ENCODE measurements at regions not wholly inside any gene's neighbourhood (a gene's known extent, or its start where the extent isn't known, plus 50 kb on each side); places are given as distances from the start of the nearest gene placed in this dataset.

- DNase-seq = no peak
Observed at GRCh38 chr16:49216593-49216992, 65.0 kb downstream of the CBLN1 start.

- no peak for DNase-seq
Observed at GRCh38 chr16:49213594-49213993, 68.0 kb downstream of the CBLN1 start.

DNA sequence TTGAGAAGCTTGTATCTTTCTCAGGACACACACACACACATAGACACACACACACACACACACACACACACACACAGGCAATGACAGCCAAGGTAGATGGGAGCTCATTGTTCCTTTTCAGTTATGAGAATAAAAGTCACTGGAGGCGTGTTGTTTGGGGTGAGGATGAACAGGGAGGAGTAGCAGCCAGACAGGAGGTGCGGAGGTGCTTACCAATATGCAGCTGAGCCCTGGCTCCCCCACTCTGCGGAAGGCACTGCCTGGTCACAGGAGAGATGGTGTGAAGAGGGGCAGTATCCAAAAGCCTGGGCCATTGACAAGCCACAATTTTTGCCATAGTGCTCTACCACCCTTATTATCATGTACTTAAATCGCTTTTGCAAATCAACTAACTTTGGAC, 77.4 kb downstream of the CBLN1 start:
- no peak for DNase-seq

DNA sequence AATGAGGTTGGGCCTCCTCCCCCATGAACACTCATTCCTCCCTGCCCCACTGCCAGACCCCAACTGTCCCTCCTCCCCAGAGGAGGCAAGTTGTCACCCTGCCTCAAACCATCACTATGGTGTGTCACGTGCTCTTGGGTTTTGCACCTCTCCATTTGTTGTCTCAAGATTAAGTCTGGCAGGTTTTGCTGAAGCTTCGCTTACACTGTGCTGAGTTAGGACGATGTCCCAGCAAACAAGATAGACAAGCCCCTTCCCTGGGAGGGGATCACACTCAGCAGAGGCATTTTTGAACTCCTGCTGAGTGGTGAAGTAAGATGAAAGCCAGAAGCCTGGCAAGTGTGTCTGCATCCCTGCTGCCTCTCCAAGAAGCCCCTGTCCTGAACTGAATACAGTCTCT, 78.3 kb downstream of the CBLN1 start:
- DNase-seq = no peak

DNA sequence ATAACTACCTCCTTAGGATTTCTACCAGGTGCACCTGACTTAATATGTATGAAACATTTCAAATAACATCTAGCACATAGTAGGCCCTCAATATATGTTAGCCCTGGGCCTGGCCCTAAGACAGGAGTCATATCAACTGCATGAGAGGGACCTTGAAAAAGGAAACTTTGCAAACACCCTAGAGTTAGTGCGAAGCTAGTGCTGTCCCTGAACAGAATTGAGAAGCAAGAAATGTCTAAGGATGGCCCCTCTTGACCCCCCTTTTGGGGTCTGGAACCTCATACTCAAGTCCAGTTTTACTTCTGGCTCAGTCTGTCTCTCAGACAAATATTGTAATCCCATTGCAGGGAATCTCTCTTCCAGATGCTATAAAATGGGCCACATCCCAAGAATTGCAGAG, 80.5 kb downstream of the CBLN1 start:
- no peak for DNase-seq

- no peak for DNase-seq
Observed at GRCh38 chr16:49200223-49200820, 81.3 kb downstream of the CBLN1 start.

GRCh38 chr16:49195237-49195548, 86.4 kb downstream of the CBLN1 start:
- DNase-seq = no peak

DNA sequence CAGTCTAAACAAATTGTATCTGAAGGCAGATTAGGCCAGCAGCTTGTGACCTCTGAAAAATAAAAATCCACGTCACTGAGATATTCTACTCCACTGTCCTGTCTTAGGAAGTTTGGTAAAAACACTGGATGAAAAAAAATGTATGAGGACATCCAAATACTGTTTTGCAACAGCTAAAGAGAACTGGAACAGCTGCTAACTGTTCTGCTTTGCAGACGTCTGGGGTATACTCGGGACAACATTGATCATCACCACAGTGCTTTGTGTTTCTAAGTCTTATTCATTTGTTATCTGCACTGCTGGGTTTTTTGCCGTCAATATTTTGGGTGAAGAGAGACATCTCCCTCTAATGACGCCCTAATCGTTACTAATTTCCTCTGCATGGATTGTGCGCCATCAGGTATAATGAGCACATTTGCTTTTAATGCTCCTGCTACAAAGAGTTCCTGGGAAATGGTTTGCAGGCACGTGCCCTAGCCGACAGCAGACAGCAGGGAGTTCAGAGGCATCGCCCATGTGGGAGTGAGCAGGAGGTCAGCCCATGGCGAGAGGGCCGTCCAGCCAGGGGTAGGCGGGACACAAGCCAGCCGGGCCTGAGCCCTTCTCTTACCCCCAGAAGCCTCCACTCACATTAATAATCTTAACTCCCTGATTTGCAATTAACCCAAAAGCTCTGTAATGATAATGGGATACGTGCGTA, 87.0 kb downstream of the CBLN1 start:
- no peak for DNase-seq

GRCh38 chr16:49193596-49193995, 88.0 kb downstream of the CBLN1 start:
- no peak for DNase-seq

DNA sequence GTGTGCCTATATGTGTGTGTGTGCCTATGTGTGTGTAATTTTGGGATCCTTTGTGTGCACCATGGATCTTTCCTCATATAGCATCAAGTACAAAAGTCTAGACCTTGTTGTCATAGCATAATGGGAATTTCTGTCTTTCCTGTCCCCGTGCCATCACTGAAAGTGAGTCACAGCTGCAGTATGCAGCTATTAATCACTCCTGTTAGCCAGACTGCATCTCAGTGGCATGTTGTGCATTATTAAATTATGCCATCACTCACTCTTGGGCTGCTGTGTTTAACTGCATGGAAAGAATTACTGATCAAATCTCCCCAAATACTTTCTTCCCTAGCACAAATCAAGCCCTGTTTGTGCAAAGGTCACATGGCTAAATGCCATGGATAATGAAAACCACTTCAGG, 92.4 kb downstream of the CBLN1 start:
- peak; percentile 53 for DNase-seq

DNA sequence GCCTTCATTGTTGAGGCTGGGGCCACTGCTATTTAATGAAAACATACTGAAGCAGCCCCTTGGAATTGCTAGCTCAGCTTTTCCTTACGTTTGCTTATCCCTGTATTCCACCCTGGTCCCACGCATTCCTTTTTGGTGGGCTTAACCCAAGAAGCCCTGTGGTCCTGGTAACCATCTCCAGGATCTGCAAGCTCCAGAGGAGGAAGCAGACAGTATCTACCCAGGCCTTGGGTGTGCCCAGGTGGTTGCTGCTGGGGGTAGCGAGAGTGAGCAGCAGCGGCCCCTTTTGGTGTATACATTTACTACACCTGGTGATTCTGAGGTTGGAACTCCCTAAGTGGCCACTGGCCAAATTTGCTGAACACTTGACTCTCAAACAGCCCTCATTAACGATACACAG, 97.7 kb downstream of the CBLN1 start:
- DNase-seq = no peak

- no peak for DNase-seq
Observed at GRCh38 chr16:49181791-49182518, 99.7 kb downstream of the CBLN1 start.

- no peak for DNase-seq
Observed at GRCh38 chr16:49179714-49180330, 101.8 kb downstream of the CBLN1 start.

GRCh38 chr16:49168126-49168525, 113.5 kb downstream of the CBLN1 start:
- no peak for DNase-seq

DNA sequence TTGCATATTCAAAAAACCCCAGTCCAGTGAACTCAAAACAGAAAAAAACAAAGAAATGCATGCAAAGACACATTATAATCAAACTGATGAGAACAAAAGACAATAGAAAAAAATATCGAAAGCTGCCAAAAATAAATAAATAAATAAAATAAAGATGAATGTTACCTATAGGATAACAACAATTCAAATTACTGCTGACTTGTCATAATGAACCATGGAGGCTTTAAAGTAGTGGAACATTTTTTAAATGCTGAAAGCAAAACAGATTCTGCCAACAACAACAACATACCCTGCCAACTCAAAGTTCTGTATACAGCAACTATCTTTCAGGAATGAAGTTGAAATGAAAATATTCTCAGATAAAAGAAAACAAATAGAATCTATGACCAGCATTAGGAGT, 116.6 kb downstream of the CBLN1 start:
- DNase-seq = no peak

- no peak for DNase-seq
Observed at GRCh38 chr16:49161191-49161590, 120.4 kb downstream of the CBLN1 start.

GRCh38 chr16:49158029-49158642, 123.5 kb downstream of the CBLN1 start:
- peak; percentile 8 for DNase-seq

GRCh38 chr16:49150341-49150740, 131.3 kb downstream of the CBLN1 start:
- no peak for DNase-seq

GRCh38 chr16:49148410-49148809, 133.2 kb downstream of the CBLN1 start:
- DNase-seq = no peak

DNA sequence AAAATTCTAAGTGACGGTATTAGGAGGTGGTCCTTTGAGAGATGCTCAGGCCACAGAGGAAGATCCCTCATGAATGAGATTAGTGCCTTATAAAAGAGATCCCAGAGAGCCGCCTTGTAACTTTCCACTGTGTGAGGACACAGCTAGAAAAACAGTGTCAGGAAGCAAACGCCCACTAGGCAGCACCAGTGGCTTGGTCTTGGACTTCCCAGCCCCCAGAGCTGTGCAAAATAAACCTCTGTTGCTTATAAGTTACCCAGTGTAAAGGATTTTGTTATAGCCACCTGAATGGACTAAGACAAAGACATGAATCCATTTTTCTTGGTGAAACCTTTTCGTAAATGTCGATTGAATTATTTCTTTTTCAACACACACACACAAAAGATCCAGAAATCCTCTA, 141.0 kb downstream of the CBLN1 start:
- no peak for DNase-seq

DNA sequence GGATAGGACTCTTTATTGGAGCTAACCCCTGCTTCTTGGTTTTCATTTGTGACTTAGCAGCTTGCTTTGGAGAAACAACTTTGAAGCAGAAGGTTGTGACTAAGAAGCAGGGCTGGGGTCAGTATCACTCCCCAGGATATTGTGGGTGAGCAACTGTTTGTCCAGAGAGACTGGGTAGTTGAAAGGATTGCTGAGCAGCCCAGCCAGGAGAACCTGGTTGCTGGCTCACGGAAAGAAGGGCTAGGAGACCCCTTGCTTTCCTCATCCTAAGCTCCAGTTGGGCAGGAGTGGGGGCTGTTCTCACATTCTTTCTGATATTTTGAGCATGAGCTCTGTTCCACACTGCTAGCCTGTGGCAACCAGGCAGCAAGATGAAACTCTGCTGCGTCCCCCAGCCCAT, 151.2 kb downstream of the CBLN1 start:
- no peak for DNase-seq

DNA sequence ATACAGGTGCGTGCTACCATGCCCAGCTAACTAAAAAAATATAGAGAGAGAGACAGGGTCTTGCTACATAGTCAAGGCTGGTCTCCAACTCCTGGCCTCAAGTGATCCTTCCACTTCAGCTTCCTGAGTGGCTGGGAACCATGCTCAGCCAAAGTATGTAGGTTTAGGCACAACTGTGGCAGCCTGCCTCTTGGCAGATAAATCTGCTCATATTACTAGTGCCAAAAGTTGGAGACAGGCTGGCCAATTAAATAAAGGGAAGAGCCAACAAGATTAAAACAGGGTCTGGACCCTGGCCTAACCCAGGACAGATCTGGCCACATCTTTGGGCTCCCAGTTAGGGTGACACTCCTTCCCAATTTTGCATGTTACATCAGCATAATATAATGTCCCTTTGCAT, 151.7 kb downstream of the CBLN1 start:
- DNase-seq = no peak

- no peak for DNase-seq
Observed at GRCh38 chr16:49128740-49129139, 152.9 kb downstream of the CBLN1 start.
